ENCODE measurements at regions not wholly inside any gene's neighbourhood (a gene's known extent, or its start where the extent isn't known, plus 50 kb on each side); places are given as distances from the start of the nearest gene placed in this dataset.

GRCh38 chr2:236692937-236693336 lies 123.3 kb downstream of the ACKR3 start:
- no peak for DNase-seq

GRCh38 chr2:236693531-236693930 lies 123.9 kb downstream of the ACKR3 start:
- DNase-seq: no peak

GRCh38 chr2:236694146-236694888 lies 124.7 kb downstream of the ACKR3 start:
- no peak for DNase-seq

- DNase-seq: no peak
These were observed 127.2 kb downstream of the ACKR3 start for GRCh38 chr2:236696834-236697233.

GRCh38 chr2:236698016-236698627 lies 128.5 kb downstream of the ACKR3 start:
- no peak for DNase-seq

- no peak for DNase-seq
These were observed 131.1 kb downstream of the ACKR3 start for GRCh38 chr2:236700703-236701102.

- no peak for DNase-seq
These were observed 133.2 kb downstream of the ACKR3 start for GRCh38 chr2:236702657-236703372.

- DNase-seq: no peak
These were observed 133.7 kb downstream of the ACKR3 start for GRCh38 chr2:236703373-236703709.

GRCh38 chr2:236703906-236704305 lies 134.3 kb downstream of the ACKR3 start:
- DNase-seq: no peak

GRCh38 chr2:236704887-236705286 lies 135.3 kb downstream of the ACKR3 start:
- DNase-seq: no peak

GRCh38 chr2:236705295-236706105 lies 135.9 kb downstream of the ACKR3 start:
- no peak for DNase-seq

- DNase-seq: no peak
These were observed 136.7 kb downstream of the ACKR3 start for GRCh38 chr2:236706288-236706687.

GRCh38 chr2:236706803-236707202 lies 137.2 kb downstream of the ACKR3 start:
- no peak for DNase-seq

- no peak for DNase-seq
These were observed 141.8 kb downstream of the ACKR3 start for GRCh38 chr2:236711440-236711839.

- no peak for DNase-seq
These were observed 142.7 kb downstream of the ACKR3 start for GRCh38 chr2:236712304-236712703.

GRCh38 chr2:236712961-236713673 lies 143.5 kb downstream of the ACKR3 start:
- DNase-seq: no peak

GRCh38 chr2:236714080-236714479 lies 144.5 kb downstream of the ACKR3 start:
- no peak for DNase-seq

- no peak for DNase-seq
These were observed 145.5 kb downstream of the ACKR3 start for GRCh38 chr2:236715077-236715476.

- DNase-seq: no peak
These were observed 145.9 kb downstream of the ACKR3 start for GRCh38 chr2:236715491-236715961.

GRCh38 chr2:236717120-236717519 lies 147.5 kb downstream of the ACKR3 start:
- DNase-seq: no peak

GRCh38 chr2:236717729-236718128 lies 148.1 kb downstream of the ACKR3 start:
- DNase-seq: no peak

- DNase-seq: no peak
These were observed 148.8 kb downstream of the ACKR3 start for GRCh38 chr2:236718207-236718992.
